ENCODE measurements at regions not wholly inside any gene's neighbourhood (a gene's known extent, or its start where the extent isn't known, plus 50 kb on each side); places are given as distances from the start of the nearest gene placed in this dataset.

DNA sequence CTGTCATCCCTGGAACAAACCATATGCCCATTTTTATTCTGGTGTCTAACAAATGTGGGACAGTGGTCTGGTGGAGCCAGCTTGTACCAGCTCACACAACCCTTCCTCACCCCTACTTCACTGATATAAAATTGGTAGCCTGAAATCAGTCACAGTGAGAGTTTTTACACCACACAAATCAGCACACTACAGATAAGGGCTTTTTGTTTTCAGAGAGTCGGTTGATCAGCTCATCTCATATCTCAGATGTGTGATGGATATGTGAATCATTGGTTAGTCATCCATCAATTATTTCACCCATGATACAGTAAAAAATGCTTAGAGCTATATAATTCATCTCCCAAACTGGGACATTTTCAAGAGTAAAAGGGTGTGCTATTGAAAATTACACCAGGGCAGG is 529.2 kb downstream of the EBF1 start:
- TF ChIP-seq CTCF (IDR thresholded peaks at IDR 0.05): no peak

DNA sequence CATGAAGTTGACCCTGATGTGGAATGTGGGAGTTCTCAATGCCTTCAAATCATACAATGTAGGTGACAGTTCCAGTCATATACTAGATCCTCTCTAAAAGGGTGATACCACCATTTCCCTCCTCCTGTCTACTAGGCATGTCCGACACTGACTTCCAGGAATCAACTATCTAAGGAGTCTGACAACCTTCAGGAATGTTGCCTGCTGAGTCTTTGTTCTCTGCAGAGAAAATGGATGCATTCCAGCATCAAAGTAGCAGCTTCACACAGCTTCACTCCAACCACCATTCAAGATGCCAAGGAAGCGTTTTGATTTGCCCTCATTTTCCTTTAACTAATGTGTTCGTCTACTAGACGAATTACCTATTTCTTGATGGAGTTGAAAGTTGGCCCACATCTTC is 530.2 kb downstream of the EBF1 start:
- no peak for TF ChIP-seq CTCF (IDR thresholded peaks at IDR 0.05)
- no peak for DNase-seq (ENCODE audit: low spot score)
- no peak overlapping the region for H3K4me3 Mint-ChIP-seq (ENCODE audit: unreplicated experiment)
- H3K4me1 Mint-ChIP-seq (ENCODE audit: low read depth): no peaks in the 10 kb centered on the region
- H3K27ac Mint-ChIP-seq (ENCODE audit: unreplicated experiment): no peak overlapping the region
- no peaks in the 10 kb centered on the region for H3K9me3 Mint-ChIP-seq (ENCODE audit: low read depth)
- H3K36me3 Mint-ChIP-seq (ENCODE audit: low read depth): no peaks in the 10 kb centered on the region
- peaks cover 4% of the 10 kb centered on the region for H3K27me3 Mint-ChIP-seq (ENCODE audit: low read depth)

More for the DNA sequence above, 529.2 kb downstream of the EBF1 start:
- H3K9me3 Mint-ChIP-seq (ENCODE audit: low read depth): no peaks in the 10 kb centered on the region
- H3K4me3 Mint-ChIP-seq (ENCODE audit: unreplicated experiment): no peak overlapping the region
- H3K27ac Mint-ChIP-seq (ENCODE audit: unreplicated experiment): no peak overlapping the region
- H3K36me3 Mint-ChIP-seq (ENCODE audit: low read depth): no peaks in the 10 kb centered on the region
- H3K4me1 Mint-ChIP-seq (ENCODE audit: low read depth): no peaks in the 10 kb centered on the region
- H3K27me3 Mint-ChIP-seq (ENCODE audit: low read depth): peaks cover 4% of the 10 kb centered on the region
- DNase-seq (ENCODE audit: low spot score): no peak

DNA sequence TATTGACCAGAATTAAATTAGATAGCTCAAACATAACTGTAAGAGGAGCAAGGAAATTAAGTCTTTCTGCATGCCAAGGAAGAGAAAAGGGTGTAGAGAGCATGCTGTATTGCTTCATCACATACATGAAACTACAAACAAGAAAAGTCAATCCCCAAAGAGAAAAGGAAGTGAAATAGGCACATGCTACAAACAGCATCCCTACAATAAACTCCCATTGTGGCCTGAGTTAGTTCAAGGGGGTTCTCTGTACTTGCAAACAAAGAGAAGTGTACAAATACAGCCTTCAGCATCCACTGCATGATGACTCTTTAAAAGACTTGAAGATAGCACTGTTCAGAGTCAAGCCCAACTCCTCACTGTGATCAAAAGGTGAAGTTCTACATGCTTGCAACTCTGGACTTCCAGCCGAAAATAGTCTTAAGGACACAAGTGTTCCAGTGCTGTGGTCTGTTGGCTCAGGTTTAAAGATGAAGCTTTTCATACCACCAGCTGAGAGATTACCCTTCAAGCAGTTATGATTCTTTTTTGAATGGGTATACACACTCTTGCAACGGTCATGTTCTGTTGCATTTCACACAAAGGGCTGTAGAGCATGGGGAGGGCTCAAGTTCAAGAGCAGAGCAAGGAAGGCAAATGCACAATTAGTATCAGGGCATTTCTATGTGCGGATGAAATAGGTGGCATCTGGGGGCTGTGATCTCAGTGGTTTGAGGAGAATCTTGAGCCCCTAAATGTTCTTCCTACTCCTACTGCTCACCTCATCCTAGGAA is 534.5 kb downstream of the EBF1 start:
- peaks cover 4% of the 10 kb centered on the region for H3K27me3 Mint-ChIP-seq (ENCODE audit: low read depth)
- no peak overlapping the region for H3K4me3 Mint-ChIP-seq (ENCODE audit: unreplicated experiment)
- peaks cover 4% of the 10 kb centered on the region for H3K4me1 Mint-ChIP-seq (ENCODE audit: low read depth)
- no peak for DNase-seq (ENCODE audit: low spot score)
- no peak overlapping the region for H3K27ac Mint-ChIP-seq (ENCODE audit: unreplicated experiment)
- TF ChIP-seq CTCF (IDR thresholded peaks at IDR 0.05): no peak
- H3K9me3 Mint-ChIP-seq (ENCODE audit: low read depth): no peaks in the 10 kb centered on the region
- no peaks in the 10 kb centered on the region for H3K36me3 Mint-ChIP-seq (ENCODE audit: low read depth)

GRCh38 chr5:158563760-158564390 is 535.8 kb downstream of the EBF1 start:
- Mint-ChIP-seq H3K27ac (ENCODE audit: unreplicated experiment) (no peak overlapping the region), H3K36me3 (ENCODE audit: low read depth) (no peaks in the 10 kb centered on the region), H3K9me3 (ENCODE audit: low read depth) (no peaks in the 10 kb centered on the region), H3K4me3 (ENCODE audit: unreplicated experiment) (no peak overlapping the region), H3K4me1 (ENCODE audit: low read depth) (peaks cover 8% of the 10 kb centered on the region), H3K27me3 (ENCODE audit: low read depth) (peaks cover 4% of the 10 kb centered on the region)
- no peak for DNase-seq (ENCODE audit: low spot score)
- no peak for TF ChIP-seq CTCF (IDR thresholded peaks at IDR 0.05)

DNA sequence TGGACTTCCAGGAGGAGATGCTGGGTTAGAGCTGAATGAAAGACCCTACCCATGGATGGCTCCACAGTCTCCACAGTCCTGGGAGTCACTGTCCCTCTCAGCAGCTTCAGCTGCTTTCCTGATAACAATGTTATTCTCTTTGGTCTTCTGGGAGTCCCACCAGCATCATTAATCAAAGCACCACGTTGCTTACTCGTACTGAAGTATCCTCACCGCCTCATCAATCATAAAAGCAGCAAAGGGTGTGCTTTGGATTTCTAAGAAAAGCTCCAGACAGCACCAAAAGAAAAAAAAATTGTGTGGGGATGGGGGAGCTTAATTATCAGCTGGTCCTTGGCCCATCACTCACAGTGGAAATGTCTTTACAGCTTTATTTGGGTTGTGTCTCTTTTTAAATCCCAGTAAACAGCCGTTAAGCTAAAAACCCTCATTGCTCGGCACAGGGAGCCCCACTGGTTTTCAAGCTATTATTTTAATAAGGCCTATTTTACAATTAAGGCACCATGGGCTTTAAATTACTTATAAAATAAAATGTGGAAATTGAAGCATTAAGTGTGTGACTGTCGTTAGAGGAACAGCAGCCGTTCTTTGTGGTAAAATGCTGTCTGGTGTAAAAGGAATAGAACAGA is 538.0 kb downstream of the EBF1 start:
- no peaks in the 10 kb centered on the region for H3K9me3 Mint-ChIP-seq (ENCODE audit: low read depth)
- TF ChIP-seq CTCF (IDR thresholded peaks at IDR 0.05): no peak
- DNase-seq (ENCODE audit: low spot score): no peak
- H3K27me3 Mint-ChIP-seq (ENCODE audit: low read depth): peaks cover 4% of the 10 kb centered on the region
- no peaks in the 10 kb centered on the region for H3K36me3 Mint-ChIP-seq (ENCODE audit: low read depth)
- no peak overlapping the region for H3K27ac Mint-ChIP-seq (ENCODE audit: unreplicated experiment)
- H3K4me1 Mint-ChIP-seq (ENCODE audit: low read depth): peaks cover 8% of the 10 kb centered on the region
- H3K4me3 Mint-ChIP-seq (ENCODE audit: unreplicated experiment): no peak overlapping the region
